Germinal center (tissue), 1 donor: ENCODE measurements at regions not wholly inside any gene's neighbourhood (a gene's known extent, or its start where the extent isn't known, plus 50 kb on each side); places are given as distances from the start of the nearest gene placed in this dataset.
A peak's percentile ranks its signal among the peaks of the same experiment; 100 is the strongest.

Source experiments
- DNase-seq: peaks from one replicate; pipeline ENCODE4 v3.0.0; 2012; ENCODE audit warnings: mixed read lengths, low spot score

DNA sequence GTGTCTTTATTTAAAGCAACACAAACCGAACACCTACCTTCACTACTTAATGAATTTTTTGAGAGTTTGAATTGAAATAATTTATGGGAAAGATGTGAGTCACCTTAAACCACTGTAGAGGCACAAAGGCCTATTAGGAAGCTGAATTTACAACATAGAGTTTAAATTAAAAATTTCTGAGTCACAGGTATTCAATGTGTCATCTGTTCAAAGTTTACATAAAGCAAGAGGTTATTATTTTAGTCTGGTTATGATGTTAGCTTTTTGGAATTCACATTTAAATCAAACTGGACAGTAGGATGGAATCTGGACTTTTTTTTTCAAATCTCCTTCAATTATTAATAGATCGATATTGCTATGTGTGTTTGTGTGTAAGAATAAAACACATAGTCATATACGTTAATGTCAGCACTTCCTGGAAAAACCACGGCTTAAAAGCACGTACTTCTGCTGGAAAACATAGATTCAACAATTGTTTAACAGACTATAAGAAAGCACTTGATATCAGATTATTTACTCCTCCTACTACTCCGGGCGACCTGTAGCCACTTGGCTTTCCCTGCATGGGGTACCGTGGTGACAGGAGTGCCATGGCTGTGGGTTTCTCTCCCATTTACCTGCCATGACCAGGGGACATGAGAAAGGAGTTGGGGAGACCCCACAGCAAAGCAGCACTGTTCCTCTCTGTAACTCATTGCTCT, 638.6 kb downstream of the SEMA5A start:
- DNase-seq, result no peak

DNA sequence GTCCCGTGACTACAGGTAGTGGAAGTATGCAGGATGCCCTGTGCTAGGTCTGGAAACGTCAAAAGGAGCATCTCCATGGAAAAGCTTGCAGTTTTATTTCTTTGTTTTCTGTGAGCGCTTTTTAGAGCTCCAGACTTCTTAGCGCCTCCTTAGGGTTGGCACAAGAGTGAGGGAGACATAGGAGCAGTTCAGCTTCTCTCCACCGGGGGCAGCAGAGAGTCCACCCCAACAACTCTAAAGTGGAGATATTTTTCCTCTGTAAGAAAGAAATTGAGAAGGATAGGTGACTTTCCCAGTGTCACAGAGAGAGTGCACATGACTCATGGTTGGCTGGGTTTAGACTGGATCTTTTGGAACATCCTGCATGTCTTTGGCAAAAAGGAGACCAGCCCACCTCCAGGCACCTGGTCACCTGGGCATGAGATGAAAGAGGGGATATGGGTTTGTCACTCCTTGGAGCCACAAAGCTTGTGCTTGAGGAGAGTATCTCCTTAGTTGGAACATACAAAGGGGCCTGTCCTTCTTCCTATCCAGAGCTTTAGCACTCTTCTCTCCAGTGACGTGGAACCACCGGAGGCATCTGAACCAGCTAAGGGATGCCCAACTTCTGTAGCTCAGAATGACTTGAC, 637.7 kb downstream of the SEMA5A start:
- peak; percentile 27 for DNase-seq

DNA sequence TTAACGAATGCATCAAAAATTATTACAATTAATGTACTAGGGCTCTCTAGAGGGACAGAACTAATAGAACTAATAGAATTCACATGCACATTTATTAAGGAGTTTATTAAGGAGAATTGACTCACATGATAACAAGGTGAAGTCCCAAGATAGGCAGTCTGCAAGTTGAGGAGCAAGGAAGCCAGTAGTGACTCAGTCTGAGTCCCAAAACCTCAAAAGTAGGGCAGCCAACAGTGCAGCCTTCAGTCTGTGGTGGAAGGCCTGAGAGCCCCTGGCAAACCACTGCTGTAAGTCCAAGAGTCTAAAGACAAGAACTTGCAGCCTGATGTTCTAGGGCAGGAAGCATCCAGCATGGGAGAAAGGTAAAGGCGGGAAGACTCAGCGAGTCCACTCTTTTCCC, 633.8 kb downstream of the SEMA5A start:
- no peak for DNase-seq

DNA sequence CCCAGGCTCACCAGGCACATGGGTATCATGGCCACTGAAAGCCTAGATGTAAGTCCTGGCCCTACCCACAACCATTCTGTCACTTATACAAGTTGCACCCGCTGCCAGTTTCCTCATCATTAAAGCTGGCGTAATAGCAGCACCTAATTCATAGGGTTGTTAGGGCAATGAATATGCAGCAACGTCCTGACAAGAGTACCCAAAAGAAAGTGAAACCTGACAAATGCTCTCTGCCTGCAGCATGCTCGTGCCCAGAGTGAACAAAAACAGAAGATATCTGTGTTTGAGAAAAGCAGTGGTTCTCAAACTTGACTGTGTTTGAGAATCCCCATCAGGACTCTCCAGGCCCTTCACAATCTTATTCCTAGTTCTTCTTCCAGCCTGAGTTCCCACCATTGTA, 632.4 kb downstream of the SEMA5A start:
- no peak for DNase-seq

DNA sequence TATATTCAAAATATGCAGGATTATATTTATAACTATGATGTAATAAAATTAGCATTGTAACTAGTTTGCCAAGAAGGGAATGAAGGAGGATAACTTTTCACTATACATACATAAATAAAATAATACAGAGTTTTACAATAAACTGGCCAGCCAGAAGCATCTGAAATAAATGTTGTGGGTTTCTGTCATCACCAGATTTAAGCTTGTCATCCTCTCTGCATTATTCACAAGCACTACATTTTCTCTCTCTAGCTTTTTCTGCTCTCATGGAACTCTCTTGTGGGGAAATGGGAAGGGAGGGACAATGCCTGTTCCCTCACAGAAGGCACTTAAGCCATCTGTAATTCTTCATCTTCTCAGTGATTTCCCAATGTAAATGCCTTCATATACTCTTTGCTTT, 626.8 kb downstream of the SEMA5A start:
- no peak for DNase-seq

DNA sequence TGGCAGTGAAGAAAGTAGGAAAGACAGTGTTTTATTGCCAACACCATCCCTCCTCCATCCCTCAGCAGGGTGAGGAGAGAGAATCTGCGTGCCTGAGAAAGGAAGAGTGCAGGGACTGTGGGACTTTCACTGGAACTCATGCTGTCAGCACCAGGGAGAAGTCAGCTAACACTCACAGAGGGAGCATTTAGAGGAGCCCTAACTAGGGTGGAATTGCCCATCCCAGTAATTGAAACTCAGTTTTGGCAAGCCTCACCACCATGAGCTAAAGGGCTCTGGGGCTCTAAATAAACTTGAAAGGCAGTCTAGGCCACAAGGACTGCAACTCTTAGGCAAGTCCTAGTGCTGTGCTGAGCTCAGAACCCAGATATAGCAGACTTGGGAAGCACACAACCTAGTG, 622.3 kb downstream of the SEMA5A start:
- DNase-seq, result no peak

DNA sequence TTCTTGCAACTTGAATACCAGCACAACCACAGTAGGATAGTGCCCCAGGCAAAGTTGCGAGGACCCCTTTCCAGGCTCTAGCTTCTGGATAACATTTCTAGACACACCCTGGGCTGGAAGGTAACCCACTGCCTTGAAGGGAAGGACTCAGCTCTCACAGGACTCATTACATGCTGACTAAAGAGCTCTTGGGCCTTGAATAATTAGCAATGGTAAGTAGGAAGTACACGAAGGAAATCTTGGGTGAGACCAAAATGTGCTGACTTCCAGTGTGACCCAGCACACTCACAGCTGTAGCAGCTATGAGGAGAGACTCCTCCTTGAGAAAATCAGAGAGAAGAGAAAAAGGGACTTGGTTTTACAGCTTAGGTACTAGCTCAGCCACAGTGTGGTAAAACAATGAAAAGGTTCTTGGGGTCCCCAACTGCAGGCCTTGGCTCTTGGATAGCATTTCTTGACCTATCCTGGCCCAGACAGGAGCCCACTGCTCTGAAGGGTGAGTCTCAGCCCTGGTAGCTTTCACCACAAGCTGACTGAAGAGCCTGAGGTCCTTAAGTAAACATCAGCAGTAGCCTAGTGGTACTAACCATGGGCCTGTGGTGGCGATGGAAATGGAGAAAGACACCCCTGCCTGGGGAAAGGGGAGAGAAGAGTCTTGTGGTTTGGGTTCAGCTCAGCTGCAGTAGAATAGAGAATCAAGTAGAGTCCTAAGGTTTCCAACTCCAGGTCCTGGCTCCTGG, 621.7 kb downstream of the SEMA5A start:
- DNase-seq, result no peak

DNA sequence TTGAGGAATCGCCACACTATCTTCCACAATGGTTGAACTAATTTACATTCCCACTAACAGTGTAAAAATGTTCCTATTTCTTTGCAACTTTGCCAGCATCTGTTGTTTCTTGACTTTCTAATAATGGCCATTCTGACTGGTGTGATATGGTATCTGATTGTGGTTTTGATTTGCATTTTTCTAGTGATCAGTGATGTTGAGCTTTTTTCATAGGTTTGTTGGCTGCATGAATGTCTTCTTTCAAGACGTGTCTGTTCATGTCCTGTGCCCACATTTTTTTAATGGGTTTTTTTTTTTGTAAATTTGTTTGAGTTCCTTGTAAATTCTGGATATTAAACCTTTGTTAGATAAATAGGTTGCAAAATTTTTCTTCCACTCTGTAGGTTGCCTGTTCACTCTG, 615.9 kb downstream of the SEMA5A start:
- no peak for DNase-seq

DNA sequence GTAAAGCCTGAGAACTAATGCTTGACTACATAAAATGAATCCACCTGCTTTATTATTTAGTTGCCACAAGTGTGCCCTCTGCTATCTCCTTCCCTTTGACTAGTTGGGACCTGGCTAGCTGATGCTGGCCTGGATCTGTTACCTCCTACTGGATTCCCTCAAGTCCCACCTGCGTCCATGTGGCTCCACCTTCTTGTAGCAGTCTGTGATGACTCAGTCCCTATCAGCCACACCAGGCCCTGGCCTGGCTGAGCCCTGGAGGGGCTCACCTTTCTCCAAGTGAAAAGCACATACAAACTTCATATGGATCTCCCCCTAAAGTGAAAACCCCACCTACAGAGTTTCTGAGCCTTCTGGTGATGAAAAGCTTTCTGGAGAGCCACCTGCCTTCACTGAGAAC, 611.4 kb downstream of the SEMA5A start:
- no peak for DNase-seq

DNA sequence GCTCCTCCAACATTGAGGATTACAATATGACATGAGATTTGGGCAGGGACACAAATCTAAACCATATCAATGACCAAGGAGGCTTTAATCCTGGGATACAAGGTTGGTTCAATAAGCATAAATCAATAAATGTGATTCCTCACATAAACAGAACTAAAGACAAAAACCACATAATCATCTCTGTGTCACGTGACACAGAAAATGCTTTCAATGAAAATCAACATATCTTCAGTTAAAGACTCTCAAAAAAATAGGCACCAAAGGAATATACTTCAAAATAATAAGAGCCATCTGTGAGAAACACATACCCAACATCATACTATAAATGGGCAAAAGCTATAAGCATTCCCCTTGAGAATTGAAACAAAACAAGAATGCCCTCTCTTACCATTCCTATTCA, 604.9 kb downstream of the SEMA5A start:
- DNase-seq, result no peak

DNA sequence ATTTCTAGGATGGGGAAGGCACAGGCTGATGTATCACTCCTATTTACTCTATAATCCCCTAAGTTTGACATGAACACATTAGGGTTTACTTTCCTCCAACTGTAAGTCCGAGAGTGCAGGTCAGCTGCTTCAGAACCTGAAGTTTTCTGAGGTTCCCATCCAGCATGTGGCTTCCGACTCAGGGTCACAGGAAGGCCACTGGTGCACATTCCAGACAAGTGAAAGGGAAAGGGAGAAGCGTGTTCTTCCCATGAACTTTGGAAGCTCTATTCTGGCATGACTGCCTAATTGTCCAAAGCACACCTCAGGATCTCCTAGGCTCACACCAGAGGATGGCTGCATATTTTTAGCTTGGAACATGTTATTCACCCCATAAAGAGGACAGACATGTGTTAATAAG, 602.6 kb downstream of the SEMA5A start:
- no peak for DNase-seq

DNA sequence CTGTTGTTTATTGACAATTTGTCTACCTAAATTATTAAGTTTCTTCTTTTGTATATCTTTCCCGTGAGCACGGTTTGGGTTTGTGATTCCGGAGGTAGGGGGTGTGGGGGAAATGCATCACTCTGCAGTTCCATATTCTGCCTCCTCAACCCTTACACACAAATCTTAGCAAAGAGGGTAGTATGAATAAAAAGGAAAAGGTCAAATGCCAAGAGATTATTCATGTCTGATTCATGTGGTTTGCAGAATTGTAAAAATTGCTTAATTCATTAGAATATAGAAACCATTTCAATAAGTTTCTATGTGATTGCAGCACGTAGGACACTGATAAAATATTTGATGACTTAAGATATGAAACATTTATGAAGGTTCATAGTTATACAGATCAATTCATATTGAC, 601.9 kb downstream of the SEMA5A start:
- DNase-seq, result no peak

DNA sequence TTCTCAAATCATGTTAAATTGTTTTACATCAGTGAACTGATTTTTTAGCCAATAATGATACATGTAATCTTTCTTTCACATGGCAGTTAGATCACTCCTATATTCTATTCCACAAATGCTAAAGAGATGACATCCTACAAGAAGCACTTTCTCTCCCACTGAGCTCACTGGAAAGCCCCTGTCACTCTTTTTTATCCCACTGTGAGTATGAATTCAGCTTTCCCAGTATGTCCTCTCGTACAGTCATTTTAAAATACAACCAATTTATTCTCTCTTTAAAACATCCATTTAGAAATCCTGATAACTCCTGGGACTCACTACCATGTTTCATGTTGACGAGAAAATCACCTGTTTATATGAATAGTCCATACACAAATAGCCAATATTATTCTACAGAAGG, 599.9 kb downstream of the SEMA5A start:
- DNase-seq, result no peak

DNA sequence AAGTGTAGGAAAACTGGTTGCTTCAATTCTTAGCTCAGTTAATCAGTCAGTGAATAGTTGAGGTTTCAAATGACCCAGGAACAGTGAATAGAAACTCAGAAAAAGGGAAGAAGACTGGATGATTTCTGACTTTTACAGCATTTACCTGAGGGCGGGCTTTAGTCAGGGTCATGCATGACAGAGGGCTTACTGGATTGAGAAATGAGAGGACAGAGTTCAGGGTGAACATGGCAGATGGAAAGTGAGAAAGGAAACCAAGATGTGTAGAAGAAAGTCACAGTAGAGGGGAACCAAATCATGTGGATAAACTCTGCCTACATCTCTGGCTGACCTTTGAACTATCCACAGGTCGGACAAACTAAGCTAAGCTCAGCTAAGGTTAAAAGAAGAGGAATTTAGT, 596.0 kb downstream of the SEMA5A start:
- DNase-seq, result peak; percentile 6

DNA sequence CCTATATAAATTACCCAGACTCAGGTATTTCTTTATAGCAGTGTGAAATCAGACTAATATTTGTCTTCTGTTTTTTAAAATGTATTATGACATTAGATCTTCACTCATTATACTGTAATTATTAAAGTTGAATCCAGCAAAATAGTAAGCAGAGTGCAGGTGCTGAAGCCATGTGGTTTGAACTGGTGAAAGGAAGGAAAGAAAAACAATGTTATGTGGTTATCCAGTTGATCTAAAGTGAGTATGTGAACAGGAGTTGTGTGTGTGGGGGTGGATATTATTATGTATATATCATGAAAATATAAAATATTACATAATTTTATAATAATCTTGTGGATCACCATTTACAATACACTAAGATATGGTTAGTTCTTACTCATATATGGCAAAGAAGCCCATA, 593.7 kb downstream of the SEMA5A start:
- DNase-seq, result no peak

DNA sequence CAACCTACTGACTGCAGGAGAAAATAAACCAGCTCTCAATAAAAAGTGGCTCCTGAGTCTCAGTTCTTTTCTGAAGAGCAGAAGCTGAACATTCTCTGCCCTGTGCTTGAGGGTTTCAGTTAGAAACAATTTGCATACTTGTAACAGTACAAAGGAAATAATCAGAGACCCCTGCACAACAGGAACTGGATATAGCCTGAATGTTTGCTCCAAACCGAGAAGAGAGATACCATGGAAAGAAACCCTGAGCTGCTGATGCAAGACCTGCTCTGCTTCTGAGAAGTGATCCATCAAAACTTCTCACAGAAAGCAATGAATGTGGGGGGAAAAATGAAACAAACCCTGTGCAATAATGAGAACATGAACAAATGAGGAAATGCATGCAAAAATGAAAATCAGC, 592.9 kb downstream of the SEMA5A start:
- DNase-seq, result no peak

DNA sequence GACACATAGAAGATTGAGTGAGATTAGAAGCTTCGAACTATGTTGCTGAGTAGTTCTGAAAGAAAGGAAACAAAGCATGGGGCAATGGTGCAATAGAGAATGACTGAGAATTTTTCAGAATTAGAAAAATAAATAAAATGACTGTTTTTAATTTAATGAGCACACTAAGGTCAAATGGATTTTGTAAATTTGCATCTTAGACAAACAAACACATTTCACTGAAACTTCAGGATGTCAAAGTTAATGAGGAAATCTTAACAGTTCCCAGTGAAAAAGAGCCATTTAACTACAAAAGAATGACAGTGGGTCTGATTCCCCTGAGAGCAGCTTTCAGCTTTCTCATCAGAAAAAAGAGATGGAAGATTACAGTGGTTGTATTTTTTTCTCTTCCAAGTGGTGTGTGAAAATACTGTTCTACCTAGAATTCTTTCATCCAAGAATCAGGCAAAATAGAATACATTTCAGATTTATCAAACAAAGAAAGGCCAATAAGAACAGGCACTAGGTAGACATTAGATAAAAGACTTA, 591.9 kb downstream of the SEMA5A start:
- DNase-seq, result no peak

DNA sequence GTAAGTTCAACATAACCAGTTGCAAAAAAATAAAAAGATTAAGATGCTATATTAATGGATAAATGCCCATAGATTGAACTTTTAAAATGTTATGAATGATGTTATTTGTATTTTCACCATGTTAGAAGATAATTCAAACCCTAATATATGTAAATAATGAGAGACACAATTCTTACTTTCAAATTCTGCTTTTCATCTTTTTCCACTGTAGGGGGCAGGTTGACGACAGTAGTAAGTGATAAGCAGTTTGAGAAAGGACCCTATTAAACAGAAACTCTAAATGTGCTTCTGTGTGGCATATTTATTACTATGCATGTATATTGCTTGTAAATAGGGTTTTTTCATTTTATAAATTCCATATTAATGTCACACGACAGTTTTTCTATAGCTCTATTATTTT, 591.1 kb downstream of the SEMA5A start:
- no peak for DNase-seq

DNA sequence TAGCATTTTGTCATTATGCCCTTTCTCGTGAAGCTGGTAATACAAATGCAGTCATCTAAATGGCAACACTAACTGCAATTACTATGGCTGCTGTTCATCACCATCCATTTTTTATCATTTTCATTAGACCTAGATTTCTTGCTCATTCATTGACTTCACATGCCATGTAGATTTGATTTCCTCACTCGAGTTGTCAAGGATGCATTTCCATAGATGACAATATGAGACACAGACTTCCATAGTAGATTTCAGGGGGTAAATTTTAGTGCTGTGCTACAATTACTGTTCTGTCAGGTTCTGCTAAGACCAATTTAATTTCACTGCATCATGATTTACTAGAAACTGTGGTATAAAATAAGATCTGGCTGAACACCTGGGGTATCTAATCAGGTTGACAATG, 589.2 kb downstream of the SEMA5A start:
- DNase-seq, result no peak

DNA sequence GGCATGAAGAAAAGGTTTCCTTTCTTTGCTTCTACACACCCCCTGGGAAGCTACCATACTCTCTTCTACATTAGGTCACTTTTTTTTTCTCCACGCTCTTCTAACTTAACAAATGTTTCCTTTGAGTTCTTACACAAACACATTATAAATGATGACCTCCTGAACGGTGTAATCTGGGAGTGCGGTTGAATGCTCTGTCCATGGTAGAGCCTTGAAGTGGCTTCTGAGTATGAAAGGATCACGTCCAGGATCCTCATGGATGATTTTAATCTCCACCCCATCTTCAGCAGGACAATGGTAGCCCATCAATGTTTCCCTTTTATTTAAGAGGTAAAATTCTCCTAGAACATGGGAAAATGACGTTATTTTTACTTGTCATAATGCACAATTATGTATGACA, 587.3 kb downstream of the SEMA5A start:
- no peak for DNase-seq

DNA sequence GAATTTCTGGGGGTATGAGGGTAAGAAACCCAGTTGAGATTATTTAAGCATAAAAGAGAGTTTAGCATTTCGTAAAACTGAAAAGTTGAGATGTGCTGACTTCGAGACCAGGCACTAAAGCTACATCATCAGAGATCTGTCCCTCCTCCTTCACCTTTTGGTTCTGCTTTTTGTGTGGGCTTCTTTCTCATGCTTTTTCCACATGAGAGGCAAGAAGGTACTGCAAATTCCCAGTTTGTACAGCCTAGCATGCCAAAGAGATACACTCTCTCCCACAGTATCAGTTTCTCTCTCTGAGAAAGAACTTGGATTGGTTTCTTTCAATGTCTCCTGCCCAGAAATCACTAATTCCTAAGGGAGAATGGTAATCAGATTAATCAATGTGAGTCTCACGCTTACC, 584.7 kb downstream of the SEMA5A start:
- DNase-seq, result no peak

DNA sequence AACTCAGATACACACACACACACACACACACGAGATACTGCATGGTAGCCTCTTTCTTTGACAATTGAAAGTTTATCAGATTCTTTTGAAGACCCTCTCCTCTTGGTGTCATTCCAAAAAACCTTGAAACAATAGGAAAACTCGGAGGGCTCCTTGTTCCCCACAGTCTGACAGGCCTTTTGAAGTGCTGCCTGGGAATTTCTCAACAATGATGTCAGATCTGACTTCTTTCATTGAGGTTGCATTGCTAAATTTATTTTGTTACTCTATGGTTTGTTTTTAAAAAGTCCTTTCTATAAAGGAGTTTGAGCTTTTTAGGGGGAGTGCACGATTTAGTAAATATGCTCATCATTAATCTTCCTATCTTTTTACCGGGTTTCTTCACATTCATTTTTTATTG, 583.9 kb downstream of the SEMA5A start:
- no peak for DNase-seq

DNA sequence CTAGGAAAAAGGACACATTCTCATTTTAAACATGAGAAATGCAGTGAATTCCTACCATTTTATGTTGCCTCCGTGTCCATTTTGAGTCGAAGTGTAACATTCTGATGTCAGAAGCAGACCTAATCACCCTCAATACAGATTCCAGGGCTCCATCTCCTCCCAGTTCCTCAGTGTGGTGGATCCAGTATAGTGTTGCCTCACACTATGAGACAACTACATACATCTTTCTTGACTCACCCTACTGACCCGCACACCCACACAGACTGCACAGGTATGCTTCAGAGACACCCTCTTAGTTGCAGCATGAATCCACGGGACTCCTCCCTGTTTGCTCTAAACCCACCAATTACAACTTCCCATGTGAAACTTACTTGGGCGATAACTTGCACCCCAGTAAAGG, 564.9 kb downstream of the SEMA5A start:
- no peak for DNase-seq
